CD14-positive monocyte (primary cell): ENCODE measurements at regions not wholly inside any gene's neighbourhood (a gene's known extent, or its start where the extent isn't known, plus 50 kb on each side); places are given as distances from the start of the nearest gene placed in this dataset.

ENCODE experiments used
- DNase-seq, 3 donors: peaks; one replicate each; pipeline ENCODE4 v3.0.0-alpha.2; 2011 to 2022
- H2AFZ ChIP-seq: 2 replicates; pipeline ENCODE4 v1.6.0; 2012; ENCODE audit warnings: mild to moderate bottlenecking, low read depth, low read length, inconsistent platforms; ENCODE audit not compliant: insufficient read depth, poor library complexity, severe bottlenecking
- H3K27ac ChIP-seq, 2 donors: 1 replicate in 1 of 2; 2 replicates in 1 of 2; pipeline ENCODE4 v1.5.1; 2012 to 2013; ENCODE audit warnings: low read length in 2 of 2, control low read depth in 1 of 2, inconsistent platforms in 1 of 2, low read depth in 1 of 2, mild to moderate bottlenecking in 1 of 2
- H3K27me3 ChIP-seq, 2 donors: one replicate each; pipeline versions ENCODE4 v1.6.0 to v1.6.1; 2011 to 2013; ENCODE audit warnings: low read length in 2 of 2; ENCODE audit not compliant: control insufficient read depth in 2 of 2, insufficient read depth in 2 of 2
- H3K36me3 ChIP-seq, 2 donors: replicated peaks in 1 of 2; 1 replicate in 1 of 2; 2 replicates in 1 of 2; pipeline versions ENCODE4 v1.5.1 to v1.6.1; 2012 to 2013; ENCODE audit warnings: low read length in 2 of 2, control low read depth in 1 of 2, inconsistent platforms in 1 of 2, mild to moderate bottlenecking in 1 of 2; ENCODE audit not compliant: insufficient read depth in 2 of 2, control insufficient read depth in 1 of 2
- H3K4me1 ChIP-seq, 2 donors: 1 replicate in 1 of 2; 2 replicates in 1 of 2; pipeline versions ENCODE4 v1.5.1 to v1.6.1; 2012 to 2013; ENCODE audit warnings: low read length in 2 of 2, control low read depth in 1 of 2, inconsistent platforms in 1 of 2, mild to moderate bottlenecking in 1 of 2, moderate library complexity in 1 of 2; ENCODE audit not compliant: insufficient read depth in 2 of 2, control insufficient read depth in 1 of 2
- H3K4me2 ChIP-seq: replicated peaks from 2 replicates; pipeline ENCODE3; 2012; ENCODE audit warnings: low read length, moderate library complexity, mild to moderate bottlenecking; ENCODE audit not compliant: poor library complexity, severe bottlenecking; ENCODE audit errors: extremely low read depth
- H3K4me3 ChIP-seq, 3 experiments: fragments of 200-600 bp in 1 of 3; sonication (generic) in 1 of 3; replicated peaks in 1 of 3; 1 replicate in 2 of 3; 2 replicates in 1 of 3; pipeline ENCODE4 v1.5.1; 2011 to 2013; ENCODE audit warnings: low read length in 3 of 3, mild to moderate bottlenecking in 3 of 3, control low read depth in 2 of 3, low read depth in 2 of 3, inconsistent platforms in 1 of 3, moderate library complexity in 1 of 3
- H3K79me2 ChIP-seq: 2 replicates; pipeline ENCODE4 v1.6.0; 2012; ENCODE audit warnings: mild to moderate bottlenecking, control low read depth, inconsistent platforms, low read length, moderate library complexity; ENCODE audit not compliant: insufficient read depth
- H3K9ac ChIP-seq: 2 replicates; pipeline ENCODE4 v1.6.0; 2017; ENCODE audit warnings: low read length, mild to moderate bottlenecking; ENCODE audit not compliant: insufficient read depth, poor library complexity, severe bottlenecking
- H3K9me3 ChIP-seq, 2 donors: replicated peaks in 1 of 2; 1 replicate in 1 of 2; 2 replicates in 1 of 2; pipeline versions ENCODE4 v1.5.1 to v1.6.1; 2012 to 2013; ENCODE audit warnings: low read length in 2 of 2, control low read depth in 1 of 2; ENCODE audit not compliant: control insufficient read depth in 1 of 2, insufficient read depth in 1 of 2
- H4K20me1 ChIP-seq: 2 replicates; pipeline ENCODE4 v1.6.0; 2012; ENCODE audit warnings: mild to moderate bottlenecking, low read length, control low read depth, moderate library complexity; ENCODE audit not compliant: insufficient read depth
- H3K27ac Mint-ChIP-seq, 7 donors: one replicate each; pipeline ENCODE4 v1.8.0; 2020; ENCODE audit warnings: mild to moderate bottlenecking in 7 of 7, mixed read lengths in 7 of 7, moderate library complexity in 6 of 7, inconsistent platforms in 2 of 7
- H3K27me3 Mint-ChIP-seq, 3 donors: one replicate each; pipeline ENCODE4 v1.8.0; 2021 to 2022; ENCODE audit warnings: low read depth in 3 of 3, mild to moderate bottlenecking in 3 of 3, mixed read lengths in 3 of 3, moderate library complexity in 3 of 3, inconsistent platforms in 1 of 3
- H3K36me3 Mint-ChIP-seq, 2 donors: one replicate each; pipeline ENCODE4 v1.8.0; 2020; ENCODE audit warnings: mixed read lengths in 2 of 2, inconsistent platforms in 1 of 2, mild to moderate bottlenecking in 1 of 2
- H3K4me1 Mint-ChIP-seq: one replicate; pipeline ENCODE4 v1.8.0; 2020; ENCODE audit warnings: mild to moderate bottlenecking, mixed read lengths
- H3K4me3 Mint-ChIP-seq, 2 donors: one replicate each; pipeline ENCODE4 v1.8.0; 2020; ENCODE audit warnings: mild to moderate bottlenecking in 2 of 2, mixed read lengths in 2 of 2, moderate library complexity in 1 of 2
- H3K9me3 Mint-ChIP-seq, 7 donors: one replicate each; pipeline ENCODE4 v1.8.0; 2020 to 2022; ENCODE audit warnings: mixed read lengths in 7 of 7, mild to moderate bottlenecking in 6 of 7, moderate library complexity in 6 of 7, inconsistent platforms in 2 of 7
- WGBS: methylation state at CpG from one replicate; pipeline ENCODE4 v1.1.5; 2013; ENCODE audit warnings: missing lambda C conversion rate; ENCODE audit not compliant: insufficient coverage; 5-methylcytosine and 5-hydroxymethylcytosine counted together
- intact Hi-C, 2 donors: fragments of 100-400 bp; cut with micrococcal nuclease; formaldehyde crosslinking; loops; one replicate each; pipeline versions ENCODE4 v1.15.0 to v1.15.1; 2023
- TF ChIP-seq, protein P1 (sequence below): fragments of 200-600 bp; IDR thresholded peaks from one replicate; pipeline ENCODE4 v1.8.0; 2022; ENCODE audit warnings: antibody characterized with exemption, mild to moderate bottlenecking

DNA sequence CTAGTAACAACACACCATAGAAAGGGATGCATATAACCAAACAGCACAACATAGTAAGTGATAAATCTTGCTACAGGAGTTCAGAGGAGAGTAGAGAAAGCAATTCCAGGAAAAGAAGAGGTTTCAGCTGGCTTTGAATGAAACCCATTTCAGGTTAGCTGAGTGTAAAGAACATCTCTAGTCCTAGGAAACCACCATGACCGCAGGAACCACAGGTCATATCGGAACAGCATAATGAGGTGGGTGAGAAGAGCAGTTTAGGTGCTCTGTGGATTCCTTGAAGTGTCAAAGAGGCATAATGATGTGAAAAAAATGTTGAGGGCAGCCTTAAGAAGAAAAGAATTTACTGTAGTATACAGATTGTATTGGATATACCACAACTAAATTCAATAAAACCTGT is 507.5 kb downstream of the MTRR start:
- WGBS = 83% methylated on average over 2 of the region's 2 CpGs
- intact Hi-C loops = no loop called here
- Mint-ChIP-seq H3K9me3 (peaks cover 0 to 15% (median 3%) of the 10 kb centered on the region in 7 donors), H3K4me1 (no peaks in the 10 kb centered on the region), H3K27ac (no peak overlapping the region), H3K36me3 (no peaks in the 10 kb centered on the region), H3K27me3 (peaks cover 0 to 1% (median 0%) of the 10 kb centered on the region in 3 donors), H3K4me3 (no peak overlapping the region)
- no peak overlapping the region for H3K27ac ChIP-seq
- no peaks in the 10 kb centered on the region for H3K79me2 ChIP-seq
- H3K9ac ChIP-seq = no peak overlapping the region
- H3K27me3 ChIP-seq = no peaks in the 10 kb centered on the region
- peaks cover 3 to 13% of the 10 kb centered on the region in 2 donors for H3K9me3 ChIP-seq
- no peak overlapping the region for H2AFZ ChIP-seq
- TF ChIP-seq, protein P1, sequence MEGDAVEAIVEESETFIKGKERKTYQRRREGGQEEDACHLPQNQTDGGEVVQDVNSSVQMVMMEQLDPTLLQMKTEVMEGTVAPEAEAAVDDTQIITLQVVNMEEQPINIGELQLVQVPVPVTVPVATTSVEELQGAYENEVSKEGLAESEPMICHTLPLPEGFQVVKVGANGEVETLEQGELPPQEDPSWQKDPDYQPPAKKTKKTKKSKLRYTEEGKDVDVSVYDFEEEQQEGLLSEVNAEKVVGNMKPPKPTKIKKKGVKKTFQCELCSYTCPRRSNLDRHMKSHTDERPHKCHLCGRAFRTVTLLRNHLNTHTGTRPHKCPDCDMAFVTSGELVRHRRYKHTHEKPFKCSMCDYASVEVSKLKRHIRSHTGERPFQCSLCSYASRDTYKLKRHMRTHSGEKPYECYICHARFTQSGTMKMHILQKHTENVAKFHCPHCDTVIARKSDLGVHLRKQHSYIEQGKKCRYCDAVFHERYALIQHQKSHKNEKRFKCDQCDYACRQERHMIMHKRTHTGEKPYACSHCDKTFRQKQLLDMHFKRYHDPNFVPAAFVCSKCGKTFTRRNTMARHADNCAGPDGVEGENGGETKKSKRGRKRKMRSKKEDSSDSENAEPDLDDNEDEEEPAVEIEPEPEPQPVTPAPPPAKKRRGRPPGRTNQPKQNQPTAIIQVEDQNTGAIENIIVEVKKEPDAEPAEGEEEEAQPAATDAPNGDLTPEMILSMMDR = no peak
- no peak for DNase-seq
- no peak overlapping the region for H3K4me3 ChIP-seq
- H3K36me3 ChIP-seq = no peaks in the 10 kb centered on the region
- no peaks in the 10 kb centered on the region for H3K4me1 ChIP-seq
- H3K4me2 ChIP-seq = no peak overlapping the region
- no peaks in the 10 kb centered on the region for H4K20me1 ChIP-seq

DNA sequence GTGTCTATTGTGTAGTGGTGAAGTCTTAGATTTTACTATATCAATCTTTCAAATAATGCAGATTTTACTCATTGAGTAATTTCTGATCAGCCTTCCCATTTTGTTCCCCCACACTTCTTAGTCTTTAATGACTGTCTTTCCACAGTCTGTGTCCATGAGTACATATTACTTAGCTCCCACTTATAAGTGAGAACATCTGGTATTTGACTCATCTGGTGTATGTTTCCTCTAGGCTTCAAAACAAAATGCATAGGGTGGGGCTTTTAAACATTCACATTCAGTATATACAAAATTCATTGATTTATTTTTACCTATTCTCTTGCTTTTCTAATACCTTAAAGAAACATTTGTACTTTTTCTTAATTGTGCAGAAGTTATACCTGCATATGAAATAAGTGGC is 513.0 kb downstream of the MTRR start:
- Mint-ChIP-seq H3K9me3 (peaks cover 0 to 4% (median 3%) of the 10 kb centered on the region in 7 donors), H3K4me1 (no peaks in the 10 kb centered on the region), H3K27ac (no peak overlapping the region), H3K4me3 (no peak overlapping the region), H3K27me3 (peaks cover 0 to 1% (median 0%) of the 10 kb centered on the region in 3 donors), H3K36me3 (no peaks in the 10 kb centered on the region)
- H2AFZ ChIP-seq = no peak overlapping the region
- H3K79me2 ChIP-seq = no peaks in the 10 kb centered on the region
- H3K4me2 ChIP-seq = no peak overlapping the region
- no peaks in the 10 kb centered on the region for H3K9me3 ChIP-seq
- H3K36me3 ChIP-seq = no peaks in the 10 kb centered on the region
- H3K27ac ChIP-seq = no peak overlapping the region
- no peaks in the 10 kb centered on the region for H4K20me1 ChIP-seq
- H3K9ac ChIP-seq = no peak overlapping the region
- H3K4me1 ChIP-seq = no peaks in the 10 kb centered on the region
- H3K4me3 ChIP-seq = no peak overlapping the region
- TF ChIP-seq, protein P1 = no peak
- DNase-seq = no peak
- intact Hi-C loops = no loop called here
- no peaks in the 10 kb centered on the region for H3K27me3 ChIP-seq
